T-helper 2 cell (primary cell): ENCODE measurements at regions not wholly inside any gene's neighbourhood (a gene's known extent, or its start where the extent isn't known, plus 50 kb on each side); places are given as distances from the start of the nearest gene placed in this dataset.
"Not testable (repeated sequence)": the region's sequence is repeated elsewhere in the genome, so short reads cannot be mapped to it uniquely, and the experiment has no call there.

ENCODE experiments used
- DNase-seq, 5 experiments: peaks; one replicate each; pipeline versions ENCODE4 v3.0.0 to v3.0.0-alpha.2; 2012 to 2022

- no peak for DNase-seq
These were observed 86.0 kb downstream of the FOXD2 start for GRCh38 chr1:47523835-47524215.

GRCh38 chr1:47524272-47524671 is 86.4 kb downstream of the FOXD2 start:
- DNase-seq, result no peak

- no peak for DNase-seq
These were observed 89.9 kb downstream of the FOXD2 start for GRCh38 chr1:47527653-47528272.

GRCh38 chr1:47529520-47530098 is 91.8 kb downstream of the FOXD2 start:
- no peak for DNase-seq

- DNase-seq, result peak in 1 of 5 experiments; percentile 32
These were observed 95.3 kb downstream of the FOXD2 start for GRCh38 chr1:47532921-47533792.

GRCh38 chr1:47533793-47534328 is 96.0 kb downstream of the FOXD2 start:
- DNase-seq, result no peak

GRCh38 chr1:47534436-47534835 is 96.6 kb downstream of the FOXD2 start:
- DNase-seq, result no peak

GRCh38 chr1:47536646-47537118 is 98.8 kb downstream of the FOXD2 start:
- no peak for DNase-seq

- no peak for DNase-seq
These were observed 99.4 kb downstream of the FOXD2 start for GRCh38 chr1:47537268-47537667.

- no peak for DNase-seq
These were observed 100.1 kb downstream of the FOXD2 start for GRCh38 chr1:47537966-47538365.

GRCh38 chr1:47538530-47538929 is 100.7 kb downstream of the FOXD2 start:
- DNase-seq, result not testable (repeated sequence)

GRCh38 chr1:47541705-47542104 is 103.9 kb downstream of the FOXD2 start:
- not testable (repeated sequence) for DNase-seq

- not testable (repeated sequence) for DNase-seq
These were observed 105.2 kb downstream of the FOXD2 start for GRCh38 chr1:47543089-47543488.

GRCh38 chr1:47545912-47546483 is 108.2 kb downstream of the FOXD2 start:
- DNase-seq, result no peak

- DNase-seq, result no peak
These were observed 110.1 kb downstream of the FOXD2 start for GRCh38 chr1:47547753-47548573.

GRCh38 chr1:47548637-47549036 is 110.8 kb downstream of the FOXD2 start:
- DNase-seq, result no peak

GRCh38 chr1:47549532-47549931 is 111.7 kb downstream of the FOXD2 start:
- no peak for DNase-seq

GRCh38 chr1:47550929-47551328 is 113.1 kb downstream of the FOXD2 start:
- no peak for DNase-seq

- DNase-seq, result no peak
These were observed 114.2 kb downstream of the FOXD2 start for GRCh38 chr1:47551971-47552528.

- DNase-seq, result no peak
These were observed 116.2 kb downstream of the FOXD2 start for GRCh38 chr1:47554082-47554481.

GRCh38 chr1:47554901-47555300 is 117.1 kb downstream of the FOXD2 start:
- DNase-seq, result no peak

- DNase-seq, result no peak
These were observed 117.5 kb downstream of the FOXD2 start for GRCh38 chr1:47555306-47555705.
